ENCODE measurements at regions not wholly inside any gene's neighbourhood (a gene's known extent, or its start where the extent isn't known, plus 50 kb on each side); places are given as distances from the start of the nearest gene placed in this dataset.

GRCh38 chr11:86724137-86724536 is 51.7 kb upstream of the ME3 start:
- H3K9me3 ChIP-seq (ENCODE audit: control insufficient read depth, low read length), result no peaks in the 10 kb centered on the region
- H3K27ac ChIP-seq (ENCODE audit: low read length), result no peak overlapping the region
- ATAC-seq, result no peak
- no peaks in the 10 kb centered on the region for H3K27me3 ChIP-seq (ENCODE audit: control insufficient read depth, insufficient read depth)
- H3K4me1 ChIP-seq (ENCODE audit: control insufficient read depth, insufficient read depth, low read length), result no peaks in the 10 kb centered on the region
- no peak overlapping the region for H3K4me3 ChIP-seq (ENCODE audit: low read length)
- no peak for DNase-seq
- intact Hi-C loops (cut with DNase I), result no loop called here

GRCh38 chr11:86723281-86723680 is 50.9 kb upstream of the ME3 start:
- intact Hi-C loops (cut with DNase I), result no loop called here
- Histone ChIP-seq H3K4me3 (ENCODE audit: low read length) (no peak overlapping the region), H3K27ac (ENCODE audit: low read length) (no peak overlapping the region), H3K27me3 (ENCODE audit: control insufficient read depth, insufficient read depth) (no peaks in the 10 kb centered on the region), H3K9me3 (ENCODE audit: control insufficient read depth, low read length) (no peaks in the 10 kb centered on the region), H3K4me1 (ENCODE audit: control insufficient read depth, insufficient read depth, low read length) (no peaks in the 10 kb centered on the region)
- no peak for ATAC-seq
- 93% methylated on average over 1 of the region's 1 CpG for WGBS
- DNase-seq, result no peak

DNA sequence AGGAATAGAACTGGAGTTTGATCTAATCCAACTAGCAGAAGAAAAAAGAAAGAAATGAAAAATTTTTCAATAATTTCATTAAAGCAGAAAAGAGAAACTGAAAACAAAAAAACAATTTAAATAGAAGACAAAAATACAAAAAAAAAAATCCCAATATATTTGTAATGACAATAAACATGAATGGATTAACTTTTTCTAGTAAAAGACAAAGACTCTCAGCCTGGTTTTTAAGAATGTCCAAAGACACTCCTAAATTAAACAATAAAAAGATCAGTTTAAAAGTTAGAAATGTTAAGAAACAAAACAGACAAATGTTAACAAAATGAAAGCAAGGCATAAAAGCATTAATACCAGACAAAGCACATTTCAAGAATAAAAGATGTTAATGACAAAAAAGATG is 50.3 kb upstream of the ME3 start:
- no peaks in the 10 kb centered on the region for H3K4me1 ChIP-seq (ENCODE audit: control insufficient read depth, insufficient read depth, low read length)
- no peaks in the 10 kb centered on the region for H3K9me3 ChIP-seq (ENCODE audit: control insufficient read depth, low read length)
- no peak for ATAC-seq
- no peak for DNase-seq
- no peaks in the 10 kb centered on the region for H3K27me3 ChIP-seq (ENCODE audit: control insufficient read depth, insufficient read depth)
- no peak overlapping the region for H3K27ac ChIP-seq (ENCODE audit: low read length)
- no peak overlapping the region for H3K4me3 ChIP-seq (ENCODE audit: low read length)
- intact Hi-C loops (cut with DNase I), result no loop called here

All from right cardiac atrium (tissue), 5 donors.